GM21367 (cell line): ENCODE measurements at regions not wholly inside any gene's neighbourhood (a gene's known extent, or its start where the extent isn't known, plus 50 kb on each side); places are given as distances from the start of the nearest gene placed in this dataset.
"Not testable (repeated sequence)": the region's sequence is repeated elsewhere in the genome, so short reads cannot be mapped to it uniquely, and the experiment has no call there.

Experiments
- ATAC-seq: cut with Tn5 transposase; IDR thresholded peaks from one replicate; pipeline ENCODE4 v1.9.1; 2021; ENCODE audit not compliant: unreplicated experiment

DNA sequence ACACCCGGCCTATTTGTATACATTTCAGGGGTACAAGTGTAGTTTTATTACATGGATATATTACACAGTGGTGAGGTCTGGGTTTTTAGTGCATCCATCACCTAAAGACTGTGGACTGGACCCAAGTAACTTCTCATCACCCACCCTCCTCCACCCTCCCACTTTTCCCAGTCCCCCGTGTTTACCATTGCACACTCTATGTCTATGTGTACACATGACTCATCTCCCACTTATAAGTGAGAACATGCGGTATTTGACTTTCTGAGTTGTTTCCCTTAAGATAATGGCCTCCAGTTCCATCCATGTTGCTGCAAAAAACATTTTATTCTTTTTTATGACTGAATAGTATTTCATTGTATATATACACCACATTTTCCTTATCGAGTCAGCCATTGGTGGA is 98.9 kb upstream of the WAC start:
- no peak for ATAC-seq

DNA sequence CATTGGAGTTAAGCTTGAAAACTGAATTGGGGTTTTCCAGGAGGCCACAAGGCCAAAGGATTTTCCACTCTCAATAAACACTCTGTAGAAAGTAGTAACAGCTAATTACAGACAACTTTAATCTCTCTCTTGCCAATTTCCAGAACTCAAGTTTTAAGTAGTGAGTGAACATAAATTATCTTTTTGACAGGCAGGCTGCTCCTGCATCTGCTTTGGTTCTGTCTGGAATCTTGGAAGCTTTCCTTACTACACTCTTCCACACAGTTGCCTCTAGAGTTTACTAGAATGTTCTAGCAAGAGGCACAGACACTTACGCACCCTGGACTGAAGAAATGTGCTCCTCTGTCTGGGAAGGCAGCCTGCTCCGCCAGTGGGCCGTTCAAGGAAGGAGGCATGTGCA is 90.5 kb upstream of the WAC start:
- no peak for ATAC-seq

DNA sequence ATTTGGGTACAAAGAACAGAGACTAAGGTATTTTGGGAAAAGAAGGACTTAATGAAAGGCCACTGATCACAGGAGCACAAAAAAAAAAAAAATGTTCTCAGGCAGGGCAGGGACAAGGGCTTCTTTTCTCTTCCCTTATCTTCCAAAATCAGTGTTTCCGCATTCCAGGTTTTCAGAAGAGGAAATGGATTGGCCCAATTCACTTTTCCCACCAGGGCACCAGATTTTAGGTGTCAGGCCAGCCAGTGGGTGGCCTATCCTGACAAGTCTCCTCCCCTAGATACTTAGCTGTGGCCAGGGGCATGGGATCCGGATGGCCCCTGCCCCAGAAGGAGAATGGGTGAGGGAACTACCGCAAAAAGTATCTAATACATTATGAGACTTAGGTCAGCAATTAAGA is 88.9 kb upstream of the WAC start:
- no peak for ATAC-seq

DNA sequence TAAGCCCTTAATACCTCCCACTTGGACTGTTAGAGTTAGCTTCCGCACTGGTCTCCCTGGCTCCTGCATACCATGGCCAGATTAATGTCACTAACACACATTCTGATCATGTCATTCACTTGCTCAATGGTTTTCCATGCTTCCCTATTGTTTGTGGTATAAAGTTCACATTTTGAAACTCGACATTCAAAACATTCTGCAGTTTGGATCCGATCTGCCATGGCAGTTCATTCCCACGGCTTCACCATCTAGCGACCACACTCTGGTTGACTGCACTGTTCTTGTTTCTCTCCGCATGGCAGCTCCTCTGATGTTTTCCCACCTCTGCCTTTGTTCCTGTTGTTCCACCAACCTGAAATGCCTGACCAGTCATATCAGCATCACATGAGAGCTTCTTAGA is 87.4 kb upstream of the WAC start:
- ATAC-seq = no peak

DNA sequence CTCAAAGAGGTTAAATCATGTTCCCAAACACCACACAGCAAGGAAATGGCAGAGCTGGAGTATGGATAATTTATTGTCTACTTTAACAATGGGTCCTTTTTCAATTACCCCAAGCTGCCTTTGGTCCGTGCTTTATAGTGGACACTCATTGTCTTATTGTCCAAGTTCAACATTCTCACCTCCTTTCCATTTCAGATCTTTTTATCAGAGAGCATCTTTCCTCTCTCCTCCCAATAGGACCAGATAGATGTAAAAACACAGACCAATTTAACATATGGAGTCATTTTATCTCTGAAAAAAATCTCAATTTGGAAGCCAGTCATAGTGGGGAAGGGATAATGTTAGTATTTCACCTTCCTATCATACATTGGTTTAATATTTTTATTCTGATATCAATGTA is 83.5 kb upstream of the WAC start:
- ATAC-seq = no peak

DNA sequence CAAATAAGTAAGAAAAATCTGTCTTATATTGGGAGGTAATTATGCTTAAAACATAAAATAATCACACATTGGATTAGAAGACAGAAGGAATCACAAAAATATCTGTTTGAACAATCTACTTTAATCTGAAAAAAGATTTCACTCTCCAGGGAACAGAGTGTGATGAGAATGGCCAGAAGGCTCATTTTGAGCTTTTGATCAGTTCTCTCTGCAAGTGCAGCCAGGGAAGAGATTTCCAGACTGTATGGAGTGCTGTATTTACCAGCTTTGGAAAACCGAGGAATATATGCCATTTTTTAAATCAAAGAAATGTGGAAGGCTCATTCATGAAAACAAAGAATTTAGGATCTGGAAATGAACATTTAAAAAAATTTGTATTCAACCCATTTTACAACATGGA is 83.0 kb upstream of the WAC start:
- no peak for ATAC-seq

DNA sequence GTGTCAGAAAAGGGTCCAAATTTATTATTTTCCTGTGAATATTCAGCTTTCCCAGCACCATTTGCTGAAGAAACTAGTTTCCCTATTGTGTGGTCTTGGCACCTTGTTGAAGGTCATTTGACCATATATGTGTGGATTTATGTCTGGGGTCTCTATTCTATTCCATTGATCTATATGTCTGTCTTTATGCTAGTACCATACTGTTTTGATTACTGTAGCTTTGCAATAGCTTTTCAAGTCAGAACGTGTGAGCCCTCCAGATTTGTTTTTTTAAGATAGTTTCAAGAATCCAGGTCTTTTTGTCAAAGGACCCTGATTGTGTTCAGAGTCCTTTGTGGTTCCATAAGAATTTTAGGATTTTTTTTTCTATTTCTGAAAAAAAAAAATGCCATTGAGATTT is 79.0 kb upstream of the WAC start:
- no peak for ATAC-seq

DNA sequence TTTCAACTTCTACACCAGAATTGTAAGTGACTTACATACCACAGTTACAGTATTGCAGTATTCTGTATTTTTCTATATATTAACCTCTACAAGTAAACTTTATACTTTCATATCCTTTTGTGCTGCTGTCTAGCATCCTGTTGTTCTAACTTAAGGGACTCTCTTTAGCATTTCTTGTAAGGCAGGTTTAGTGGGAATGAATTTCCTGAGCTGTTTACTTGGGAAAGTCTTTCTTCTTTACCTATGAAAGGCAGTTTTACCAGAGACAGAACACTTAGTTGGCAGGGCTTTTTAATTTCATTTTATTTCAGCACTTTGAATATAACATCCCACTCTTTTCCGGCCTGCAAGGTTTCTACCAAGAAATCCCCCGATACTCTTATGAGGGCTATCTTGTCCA is 75.8 kb upstream of the WAC start:
- no peak for ATAC-seq

DNA sequence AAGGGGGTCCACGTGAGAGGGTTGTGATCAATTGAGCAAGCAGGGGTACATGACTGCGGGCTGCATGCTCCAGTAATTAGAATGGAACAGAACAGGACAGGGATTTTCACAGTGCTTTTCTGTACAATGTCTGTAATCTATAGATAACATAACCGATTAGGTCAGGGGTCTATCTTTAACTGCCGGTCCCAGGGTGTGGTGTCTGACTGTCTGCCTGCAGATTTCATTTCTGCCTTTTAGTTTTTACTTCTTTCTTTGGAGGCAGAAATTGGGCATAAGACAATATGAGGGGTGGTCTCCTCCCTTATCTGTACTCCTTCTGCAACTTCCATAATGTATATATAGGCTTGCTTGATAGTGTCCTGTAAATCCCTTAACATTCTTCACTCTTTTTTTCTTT is 75.0 kb upstream of the WAC start:
- not testable (repeated sequence) for ATAC-seq

DNA sequence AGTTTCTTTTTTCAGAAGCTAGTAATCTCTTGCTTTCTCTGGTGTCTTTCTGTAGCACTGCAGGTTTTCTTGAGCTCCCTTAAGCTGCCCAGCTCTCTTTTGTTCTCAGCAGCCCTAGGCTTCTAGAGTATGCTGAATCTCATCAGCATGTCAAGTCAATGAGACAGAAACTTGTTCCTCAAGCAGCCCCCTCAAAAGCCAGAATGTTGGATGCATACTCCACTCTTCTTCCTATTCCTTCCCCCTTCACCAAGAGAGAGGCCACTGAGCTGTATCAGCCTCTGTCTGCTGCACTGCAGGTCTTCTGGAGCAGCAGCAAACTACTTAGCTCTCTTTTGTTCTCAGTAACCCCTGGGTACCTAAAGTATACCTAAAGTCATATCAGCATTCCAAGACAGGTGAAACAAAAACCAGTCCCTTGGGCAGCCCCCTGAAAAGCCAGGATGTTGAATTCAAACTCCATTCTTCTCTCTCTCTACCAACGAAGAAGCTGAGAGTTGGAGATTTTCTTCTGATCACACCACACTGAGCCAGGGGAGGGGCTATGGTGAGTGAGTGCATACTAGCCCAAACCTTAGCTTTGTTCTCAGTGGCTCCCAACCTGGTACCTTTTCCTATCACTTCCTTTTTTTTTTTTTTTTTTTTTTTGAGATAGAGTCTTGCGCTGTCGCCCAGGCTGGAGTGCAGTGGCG is 73.3 kb upstream of the WAC start:
- no peak for ATAC-seq

DNA sequence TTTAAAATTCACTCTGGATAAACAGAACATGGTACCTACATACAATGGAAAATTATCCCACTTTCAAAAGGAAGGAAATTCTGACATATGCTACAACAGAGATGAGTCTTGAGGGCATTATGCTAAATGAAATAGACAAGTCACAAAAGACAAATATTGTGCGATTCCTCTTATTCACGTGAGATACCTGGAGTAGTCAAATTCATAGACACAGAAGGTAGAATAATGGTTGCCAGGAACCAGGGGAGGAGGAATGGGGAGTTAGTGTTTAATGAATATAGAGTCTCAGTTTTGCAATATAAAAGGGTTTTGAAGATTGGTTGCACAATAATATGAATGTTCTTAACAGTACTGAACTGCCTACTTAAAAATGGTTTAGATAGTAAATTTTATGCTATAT is 69.8 kb upstream of the WAC start:
- no peak for ATAC-seq

DNA sequence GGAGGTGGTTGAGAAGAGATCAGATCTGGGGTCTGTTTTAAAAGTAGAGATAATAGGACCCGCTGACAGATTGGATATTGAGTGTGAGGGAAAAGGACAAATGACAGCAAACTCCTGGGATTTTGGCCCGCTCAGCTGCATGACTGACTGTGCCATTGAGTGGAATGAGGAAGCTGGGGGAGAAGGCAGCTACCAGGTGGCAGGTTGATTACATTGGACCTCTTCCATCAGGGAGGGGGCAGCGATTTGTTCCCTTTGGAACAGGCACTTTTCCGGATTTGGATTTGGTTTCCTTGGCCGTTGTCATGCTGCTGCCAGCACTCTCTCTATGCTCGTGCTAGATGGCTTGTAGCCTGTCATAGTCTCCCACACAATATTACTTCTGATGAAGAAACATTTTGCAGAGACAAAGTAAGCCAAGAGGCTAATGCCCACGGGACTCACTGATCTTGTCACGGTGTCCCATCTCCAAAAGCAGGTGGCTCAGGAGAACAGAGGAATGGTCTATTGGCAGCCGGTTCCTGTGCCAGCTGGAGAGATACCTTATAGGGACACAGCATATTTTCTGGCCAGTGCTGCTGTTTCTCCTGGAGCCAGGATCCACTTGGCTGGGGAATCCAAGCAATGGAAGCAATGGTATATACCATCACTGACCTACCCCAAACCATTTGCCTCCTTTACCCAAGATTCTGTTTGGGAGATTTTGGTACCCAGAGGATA is 69.1 kb upstream of the WAC start:
- ATAC-seq = no peak

DNA sequence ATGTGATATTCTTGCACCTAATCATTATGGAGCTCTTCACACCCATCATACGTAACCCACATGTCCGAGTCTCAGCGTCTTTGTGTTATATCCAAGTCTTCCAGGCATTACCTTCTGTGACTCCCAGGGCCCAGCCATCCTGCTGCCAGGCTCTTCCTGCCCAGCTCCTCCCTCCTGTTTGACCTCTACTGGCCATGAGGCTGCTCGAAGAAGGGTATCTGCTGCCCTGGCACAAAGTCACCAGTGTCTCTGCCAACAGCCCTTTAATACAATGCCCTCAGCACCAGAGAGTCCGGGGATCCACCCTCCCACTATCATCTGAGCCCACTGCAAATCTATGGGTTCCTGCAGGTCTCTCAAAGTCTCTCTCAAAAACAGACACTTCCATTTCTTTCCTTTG is 65.3 kb upstream of the WAC start:
- ATAC-seq = no peak

DNA sequence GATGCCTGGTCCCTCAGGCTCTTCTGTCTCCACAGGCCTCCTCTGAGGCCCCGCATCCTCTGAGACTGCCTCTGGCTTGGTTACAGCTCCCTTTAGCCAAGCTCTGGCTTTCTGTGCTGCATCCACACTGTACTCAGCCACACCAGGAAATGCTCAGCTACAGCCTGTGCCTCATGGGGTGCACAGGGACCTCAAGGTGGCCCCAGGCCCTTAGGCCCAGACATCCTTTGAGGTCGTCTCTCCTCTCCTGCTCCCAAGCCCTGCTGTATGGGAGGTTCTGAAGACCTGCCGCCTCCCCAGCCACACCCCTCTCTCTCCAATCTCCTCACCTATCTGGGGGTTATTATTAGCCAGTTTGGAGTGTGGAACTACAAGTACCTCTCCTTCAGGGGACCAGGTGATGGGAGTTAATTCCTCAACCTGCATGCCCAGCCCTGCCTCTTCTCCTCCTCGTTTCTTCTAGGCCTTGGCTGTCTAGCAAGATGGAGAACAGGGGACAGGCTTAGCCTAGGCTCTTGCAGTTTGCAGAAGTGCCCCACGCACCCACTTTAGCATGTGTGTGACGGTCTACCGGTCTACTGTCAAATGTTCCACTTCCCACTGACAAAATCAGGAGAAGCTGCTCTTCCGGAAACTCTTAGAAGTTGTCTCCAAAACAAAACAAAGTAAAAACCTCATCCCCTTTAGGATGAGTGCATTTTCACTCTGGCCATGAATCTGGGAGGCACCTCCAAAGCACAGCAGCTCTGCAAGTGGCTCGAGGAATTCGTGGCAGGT is 64.0 kb upstream of the WAC start:
- no peak for ATAC-seq

DNA sequence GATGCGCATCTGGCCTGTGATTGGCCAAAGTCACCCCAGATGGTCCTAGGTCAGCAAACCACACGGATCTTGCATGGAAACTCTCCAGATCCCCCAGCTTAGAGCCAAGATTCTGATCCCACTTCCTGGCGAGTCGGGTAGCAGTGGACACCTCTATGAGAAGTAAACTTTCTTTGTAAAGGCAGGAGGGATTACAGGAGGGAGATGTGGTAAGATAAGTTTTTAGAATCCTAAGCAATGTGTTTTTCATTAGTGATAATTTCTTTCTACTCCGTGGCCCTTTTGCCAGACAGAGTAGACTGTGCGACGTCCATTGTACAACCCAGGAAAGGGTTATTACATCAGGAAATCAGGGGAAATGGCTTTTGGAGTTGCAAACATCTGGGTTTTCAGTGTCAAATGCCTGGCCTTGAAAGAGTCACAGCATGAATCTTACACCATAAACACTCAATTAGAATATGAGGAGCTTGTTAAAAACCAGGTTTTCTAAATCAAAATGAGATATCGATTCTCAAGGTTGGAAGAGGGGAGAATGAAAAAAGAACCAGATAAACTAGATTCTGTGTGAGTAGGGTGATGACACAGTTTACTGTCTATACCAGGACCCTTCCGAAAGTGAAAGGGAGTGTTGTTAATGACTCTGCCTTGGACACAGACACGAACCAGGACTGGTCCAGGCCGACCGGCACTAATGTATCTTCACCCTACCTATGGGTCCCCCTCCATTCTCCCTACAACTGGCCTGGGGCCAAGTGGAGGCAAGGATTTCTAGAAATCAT is 61.9 kb upstream of the WAC start:
- ATAC-seq = no peak

DNA sequence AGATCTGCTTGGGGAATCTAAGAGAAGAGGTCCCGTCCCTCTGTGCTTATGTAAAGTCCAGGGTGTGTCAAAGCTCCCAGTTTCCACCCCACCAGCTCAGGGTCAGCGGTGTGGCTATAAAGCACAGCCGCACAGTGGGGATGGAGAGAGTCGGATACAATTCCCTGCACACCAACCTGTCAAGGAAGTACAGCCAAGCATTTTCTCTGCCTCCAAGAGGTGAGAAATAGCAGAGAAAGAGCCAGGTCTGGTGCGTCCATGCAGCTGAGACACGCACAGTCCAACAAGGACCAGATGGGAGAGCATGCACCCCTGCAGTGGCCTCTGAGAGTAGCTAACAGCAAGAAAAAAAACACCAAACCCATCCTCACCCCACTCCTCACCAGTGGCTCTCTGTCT is 61.3 kb upstream of the WAC start:
- no peak for ATAC-seq

DNA sequence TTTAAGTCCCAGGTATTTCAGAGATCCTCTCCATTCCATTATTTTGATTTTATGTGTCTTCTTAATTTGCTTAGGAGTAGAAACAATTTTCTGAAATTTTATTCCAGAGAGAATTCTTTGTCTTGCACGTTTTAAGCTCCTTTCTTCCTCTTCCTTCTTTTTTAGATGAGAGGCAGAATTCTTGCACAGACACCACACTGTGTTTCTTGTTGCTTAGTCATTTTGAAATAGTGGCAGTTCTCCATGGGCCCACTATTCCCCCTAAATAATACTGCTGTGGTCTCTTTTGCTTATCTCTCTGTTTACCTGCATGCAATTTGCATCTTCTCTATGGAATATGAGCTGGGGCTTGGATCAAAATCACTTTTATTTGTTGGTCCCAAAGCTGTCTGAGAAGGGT is 54.3 kb upstream of the WAC start:
- ATAC-seq = no peak

DNA sequence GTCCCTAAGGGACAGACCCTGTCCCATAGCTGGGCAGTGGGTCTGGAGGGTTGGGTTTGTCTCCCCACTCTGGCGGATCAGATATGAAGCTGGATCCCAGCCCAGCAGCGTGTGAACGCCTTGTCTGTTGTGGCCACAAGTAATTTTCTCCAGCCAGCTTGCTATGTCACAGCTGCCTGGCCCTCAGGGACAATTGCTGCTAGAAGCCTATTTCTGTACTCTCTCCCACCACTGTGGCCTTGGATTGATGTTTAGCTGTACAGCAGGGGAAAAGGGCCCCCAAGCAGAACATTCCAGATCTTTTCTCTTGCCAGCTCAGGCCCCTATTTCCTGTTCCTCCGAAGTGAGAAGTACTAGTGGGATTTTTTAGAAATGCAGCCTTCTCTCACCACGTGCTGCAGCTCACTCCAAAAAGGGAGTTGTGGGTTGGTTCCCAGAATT is 53.5 kb upstream of the WAC start:
- no peak for ATAC-seq

DNA sequence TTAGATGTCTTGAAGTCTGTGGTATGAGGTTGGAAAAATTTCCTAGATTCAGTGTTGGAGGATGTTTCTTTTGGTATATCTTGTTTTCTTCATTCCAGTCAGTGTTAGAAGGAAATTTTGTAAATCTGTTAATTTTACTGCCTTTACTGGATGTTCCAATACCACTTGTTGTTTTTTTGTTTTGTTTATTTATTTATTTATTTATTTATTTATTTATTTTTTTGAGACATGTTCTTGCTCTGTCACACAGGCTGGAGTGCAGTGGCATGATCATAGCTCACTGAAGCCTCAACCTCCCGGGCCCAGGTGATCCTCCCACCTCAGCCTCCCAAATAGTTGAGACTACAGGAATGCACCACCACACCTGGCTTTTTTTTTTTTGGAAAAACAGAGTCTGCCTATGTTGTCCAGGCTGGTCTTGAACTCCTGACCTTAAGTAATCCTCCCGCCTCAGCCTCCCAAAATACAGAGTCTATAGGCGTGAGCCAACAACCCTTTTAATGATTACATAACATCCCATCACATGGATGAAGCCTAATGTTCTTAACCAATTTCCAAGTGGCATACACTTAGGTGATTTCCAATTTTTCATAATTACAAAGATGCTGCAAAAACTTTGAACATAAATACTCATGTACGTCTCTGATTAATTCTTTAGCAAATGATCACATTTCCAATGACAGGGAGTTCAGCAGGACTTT is 52.8 kb upstream of the WAC start:
- ATAC-seq = no peak

DNA sequence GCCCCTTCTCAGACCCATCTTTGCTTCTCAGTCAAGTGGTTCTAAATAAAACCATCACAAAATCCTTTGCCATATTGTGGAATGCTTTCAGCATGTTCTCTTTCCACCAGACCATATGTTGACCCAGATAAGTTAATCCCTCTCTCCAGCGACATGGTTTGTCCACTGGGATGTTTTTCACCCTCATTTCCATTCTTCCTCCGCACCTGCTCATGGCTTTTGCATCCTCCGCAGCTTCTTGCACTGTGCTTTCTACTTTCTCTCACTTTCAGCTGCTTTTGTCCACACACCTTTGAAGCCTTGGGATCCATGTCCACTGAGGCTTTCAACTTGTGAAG is 52.3 kb upstream of the WAC start:
- ATAC-seq = no peak

DNA sequence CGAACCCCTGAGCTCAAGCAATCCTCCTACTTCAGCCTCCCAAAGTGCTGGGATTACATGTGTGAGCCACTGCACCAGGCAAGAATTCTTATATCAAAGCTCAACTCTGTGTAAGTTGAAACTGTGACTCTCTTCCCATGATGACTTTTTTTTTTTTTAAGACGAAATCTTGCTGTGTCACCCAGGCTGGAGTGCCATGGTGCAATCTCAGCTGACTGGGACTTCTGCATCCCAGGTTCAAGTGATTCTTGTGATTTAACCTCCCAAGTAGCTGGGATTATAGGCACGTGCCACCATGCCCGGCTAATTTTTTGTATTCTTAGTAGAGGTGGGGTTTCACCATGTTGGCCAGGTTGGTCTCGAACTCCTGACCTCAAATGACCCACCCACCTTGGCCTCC is 51.6 kb upstream of the WAC start:
- ATAC-seq = not testable (repeated sequence)
